ENCODE measurements at regions not wholly inside any gene's neighbourhood (a gene's known extent, or its start where the extent isn't known, plus 50 kb on each side); places are given as distances from the start of the nearest gene placed in this dataset.
"Not testable (repeated sequence)": the region's sequence is repeated elsewhere in the genome, so short reads cannot be mapped to it uniquely, and the experiment has no call there.

- not testable (repeated sequence) for TF ChIP-seq CTCF (IDR thresholded peaks at IDR 0.05; ENCODE audit: low read depth, low read length); POLR2A (IDR thresholded peaks at IDR 0.05; ENCODE audit: extremely low read depth, insufficient read length); MYC (IDR thresholded peaks at IDR 0.05; ENCODE audit: low read depth, low read length)
Observed at GRCh38 chr14:105585290-105585689, 58.9 kb downstream of the TMEM121 start.

Measured in NB4 (cell line).